CD4-positive, alpha-beta T cell treated with Interleukin-15 for 4 hours (primary cell): ENCODE measurements at regions not wholly inside any gene's neighbourhood (a gene's known extent, or its start where the extent isn't known, plus 50 kb on each side); places are given as distances from the start of the nearest gene placed in this dataset.

Experiments used
- DNase-seq: peaks from one replicate; pipeline ENCODE4 v3.0.0-alpha.2; 2020; ENCODE audit warnings: low spot score

DNA sequence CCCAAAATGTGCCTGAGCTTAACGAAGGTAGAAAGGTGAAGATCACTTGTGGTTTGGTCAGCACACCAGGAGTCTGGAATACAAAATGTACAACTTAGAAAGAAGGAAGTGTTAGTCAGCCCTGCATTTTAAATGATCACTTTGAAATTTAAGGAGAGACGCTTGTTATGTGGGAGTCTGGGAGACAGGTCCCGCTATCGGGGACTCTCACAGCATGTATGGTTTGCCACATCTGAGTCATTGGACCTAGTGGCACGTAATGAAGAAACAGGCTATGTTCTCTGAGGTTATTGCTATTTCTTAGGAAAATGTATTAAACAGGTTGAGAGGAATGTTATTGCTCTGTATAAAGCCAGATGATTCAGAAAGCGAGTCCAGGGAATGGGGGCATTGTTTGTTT lies 2362.5 kb upstream of the WWC1 start:
- no peak for DNase-seq

DNA sequence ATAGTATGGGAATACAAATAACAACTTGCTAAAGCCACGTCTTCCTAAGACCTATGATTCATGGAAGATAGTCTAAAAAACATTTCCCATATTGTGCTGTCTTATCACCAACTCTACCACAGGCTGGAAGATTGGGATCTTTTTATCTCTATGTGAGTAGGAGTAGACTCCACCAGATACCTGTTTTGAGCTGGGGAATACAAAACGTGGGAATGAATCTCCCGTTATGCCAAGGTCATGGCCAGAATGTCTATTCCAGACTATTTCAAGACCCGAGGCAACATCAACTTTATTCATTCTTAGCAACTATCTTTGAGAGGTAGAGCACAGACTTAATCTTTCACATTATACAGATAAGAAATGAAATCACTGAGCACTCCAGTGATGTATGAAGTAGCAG lies 2350.9 kb upstream of the WWC1 start:
- no peak for DNase-seq

DNA sequence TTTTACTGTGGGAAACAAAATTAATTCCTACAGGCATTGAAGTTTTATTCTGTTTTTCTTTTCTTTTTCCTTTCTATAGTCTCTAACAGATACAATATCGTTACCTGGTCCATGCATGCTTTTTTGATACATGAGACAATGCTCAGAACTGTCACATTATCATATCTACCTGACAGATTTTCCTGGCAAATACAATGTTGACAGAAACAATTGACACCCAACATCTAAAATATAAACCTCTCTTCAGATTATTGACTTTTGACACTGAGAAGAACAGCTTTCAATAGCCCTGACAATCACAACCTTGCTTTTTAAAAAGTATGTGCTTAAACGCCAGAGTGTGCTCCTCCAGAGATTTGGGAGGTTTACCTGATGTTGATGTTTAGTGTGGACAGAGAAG lies 2334.6 kb upstream of the WWC1 start:
- no peak for DNase-seq

DNA sequence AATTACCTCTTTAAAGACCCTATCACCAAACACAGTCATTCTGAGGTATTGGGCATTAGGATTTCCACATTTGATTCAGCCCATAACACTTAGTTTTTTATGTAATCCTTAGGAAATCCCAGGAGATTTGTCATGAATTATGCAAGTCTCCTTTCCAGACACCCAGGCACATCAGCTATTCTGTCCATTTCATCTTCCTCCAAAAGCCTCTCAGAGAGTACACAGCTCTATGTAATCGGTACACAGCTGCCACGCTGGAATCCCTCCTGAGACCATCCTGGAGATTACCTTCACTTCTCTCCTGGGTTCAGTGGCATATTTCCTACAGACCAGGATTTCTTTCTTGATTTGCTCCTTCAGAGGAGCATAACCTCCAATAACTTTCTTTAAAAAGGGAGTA lies 2309.8 kb upstream of the WWC1 start:
- no peak for DNase-seq

DNA sequence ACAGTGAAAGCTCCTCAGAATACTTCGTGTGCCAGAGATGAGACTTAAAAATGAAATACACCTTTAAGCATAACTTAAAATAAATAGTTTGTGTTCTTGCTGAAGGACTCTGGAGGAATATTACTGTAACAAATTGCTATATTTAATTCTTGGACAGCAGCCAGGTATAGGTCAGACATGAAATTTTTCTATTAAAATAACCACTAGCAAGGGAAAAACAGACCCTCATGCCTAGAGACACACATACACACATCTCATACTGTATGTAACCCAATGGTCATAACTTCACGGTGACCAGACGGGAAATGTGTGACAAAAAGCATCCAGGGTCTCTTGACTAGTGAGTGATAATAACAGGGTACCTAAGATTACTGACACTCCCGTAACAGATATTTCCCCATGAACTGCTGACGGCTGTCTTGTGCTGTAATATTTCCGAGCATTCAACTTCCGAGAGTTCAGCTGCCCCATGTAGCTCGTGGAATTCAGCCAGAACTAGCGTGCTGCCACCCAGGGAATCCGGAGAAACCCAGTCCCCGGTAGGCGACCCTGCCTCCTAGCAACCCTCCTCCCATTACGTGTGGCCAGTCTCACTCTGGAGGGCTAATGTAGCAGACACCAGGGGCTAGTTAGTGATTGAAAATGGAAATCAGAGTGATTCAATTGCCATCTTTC lies 2295.1 kb upstream of the WWC1 start:
- DNase-seq, result no peak

DNA sequence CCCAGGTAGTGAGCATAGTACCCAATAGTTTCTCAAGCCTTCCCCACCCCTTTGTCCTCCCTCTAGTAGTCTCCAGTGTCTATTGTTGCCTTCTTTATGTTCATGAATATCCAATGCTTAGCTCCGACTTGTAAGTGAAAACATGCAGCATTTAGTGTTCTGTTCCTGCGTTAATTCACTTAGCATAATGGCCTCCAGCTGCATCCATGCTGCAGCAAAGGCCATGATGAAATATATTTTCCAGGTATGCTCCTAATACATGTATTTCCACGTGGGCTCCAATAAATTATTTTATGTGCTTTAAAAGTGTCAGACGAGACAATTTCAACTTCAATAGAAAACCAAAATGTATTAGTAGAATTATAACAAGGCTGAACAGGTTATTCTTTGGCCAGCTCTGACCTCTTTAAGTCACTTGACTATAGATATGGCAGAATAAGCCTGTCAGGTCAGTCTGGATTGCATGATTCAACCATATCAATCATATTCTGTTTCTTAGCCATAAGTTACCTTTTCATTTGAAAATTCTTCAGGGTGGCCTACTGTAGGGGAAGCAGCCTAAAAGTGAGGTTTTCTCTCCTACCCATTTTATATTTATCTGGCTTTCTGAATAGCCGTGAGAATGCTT lies 2291.6 kb upstream of the WWC1 start:
- no peak for DNase-seq

DNA sequence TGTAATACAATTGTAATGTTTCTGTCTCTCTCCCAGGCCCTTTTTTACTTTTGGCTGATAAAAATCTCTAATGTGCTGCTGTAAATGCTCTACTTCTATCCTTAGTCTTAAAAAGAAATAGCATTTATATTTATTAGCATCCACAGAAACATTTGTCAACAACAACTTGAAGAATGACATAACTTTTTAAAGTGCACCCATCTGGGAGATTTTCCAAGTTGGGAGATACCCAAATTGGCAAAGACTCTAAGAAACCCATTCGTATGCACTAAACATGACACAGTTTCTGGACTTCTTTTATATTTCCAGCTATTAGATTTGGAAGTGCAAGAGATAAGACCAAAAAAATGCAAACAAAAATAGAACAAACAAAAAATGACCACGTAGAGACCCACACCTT lies 2287.4 kb upstream of the WWC1 start:
- DNase-seq, result no peak

DNA sequence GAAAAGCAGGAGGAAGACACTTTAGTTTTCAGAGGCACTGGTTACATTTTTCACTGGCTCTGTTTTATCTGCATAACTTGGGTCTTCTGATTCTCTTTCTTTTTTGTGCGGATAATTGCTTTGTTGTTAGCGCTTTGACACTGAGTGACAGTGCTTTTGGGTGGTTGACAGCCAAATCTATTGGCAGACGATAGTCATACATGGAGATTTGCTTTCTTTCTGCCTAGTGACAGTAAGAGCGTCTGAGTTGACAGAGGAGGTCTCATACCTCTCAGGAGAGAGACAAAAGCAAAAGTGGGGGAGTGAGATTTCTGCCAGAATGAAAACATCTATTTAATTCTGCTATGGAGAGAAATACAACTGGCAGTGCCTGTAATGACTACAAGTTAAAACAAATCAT lies 2278.0 kb upstream of the WWC1 start:
- DNase-seq, result no peak

DNA sequence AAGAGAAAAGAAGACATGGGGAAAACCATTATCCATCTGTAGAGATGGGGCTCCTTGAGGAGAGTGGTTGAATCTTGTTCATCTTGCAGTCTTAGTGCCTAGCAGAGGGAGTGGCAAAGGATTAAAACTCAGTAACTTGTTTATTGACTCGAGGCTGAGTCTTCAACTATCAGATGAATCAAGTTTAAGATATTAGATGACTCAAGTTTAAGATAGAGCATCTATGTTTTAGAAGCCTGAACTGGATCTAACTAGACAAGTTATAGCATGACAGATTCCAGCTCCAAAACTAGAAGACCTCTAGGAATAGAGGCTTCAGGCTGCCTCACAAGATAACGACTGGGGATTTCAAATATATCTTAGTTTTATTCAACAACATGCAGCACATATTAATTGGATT lies 2277.2 kb upstream of the WWC1 start:
- no peak for DNase-seq

DNA sequence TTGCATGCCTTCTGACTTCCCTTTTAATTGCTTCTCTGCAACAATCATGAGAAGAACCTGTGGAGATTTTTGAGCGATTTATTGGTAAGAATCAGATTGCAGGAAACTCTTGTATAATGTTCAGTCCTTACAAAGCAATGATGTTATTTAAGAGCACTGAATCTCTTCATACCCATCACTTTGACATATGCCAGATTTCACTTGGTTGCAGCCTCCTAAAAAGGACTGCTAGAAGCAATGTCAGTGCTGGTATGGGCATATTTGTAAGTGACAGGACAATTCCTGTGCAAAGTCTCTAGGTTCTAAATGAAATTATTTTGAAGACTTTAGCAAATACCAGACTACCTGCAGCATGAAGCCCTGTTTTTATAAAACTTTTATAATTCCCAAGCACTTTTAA lies 2272.7 kb upstream of the WWC1 start:
- no peak for DNase-seq

DNA sequence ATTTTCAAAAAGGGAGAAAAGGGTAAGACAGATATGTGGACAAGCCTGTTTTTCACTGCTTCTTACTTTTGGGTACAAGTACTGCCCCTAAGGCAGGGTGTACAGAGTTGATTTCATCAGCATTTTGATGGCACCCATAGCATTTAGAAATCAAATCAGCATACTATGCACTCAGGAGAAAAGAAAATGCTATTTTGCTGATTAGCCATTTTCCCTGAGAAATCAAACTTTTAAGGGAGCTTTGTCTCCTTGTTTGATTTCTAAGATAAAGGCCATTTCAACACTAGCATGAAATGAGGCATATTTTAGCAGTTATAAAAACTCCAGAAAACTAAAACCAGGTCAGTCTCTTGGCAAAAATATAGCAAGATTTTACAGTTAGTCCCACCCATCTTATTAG lies 2269.4 kb upstream of the WWC1 start:
- no peak for DNase-seq

DNA sequence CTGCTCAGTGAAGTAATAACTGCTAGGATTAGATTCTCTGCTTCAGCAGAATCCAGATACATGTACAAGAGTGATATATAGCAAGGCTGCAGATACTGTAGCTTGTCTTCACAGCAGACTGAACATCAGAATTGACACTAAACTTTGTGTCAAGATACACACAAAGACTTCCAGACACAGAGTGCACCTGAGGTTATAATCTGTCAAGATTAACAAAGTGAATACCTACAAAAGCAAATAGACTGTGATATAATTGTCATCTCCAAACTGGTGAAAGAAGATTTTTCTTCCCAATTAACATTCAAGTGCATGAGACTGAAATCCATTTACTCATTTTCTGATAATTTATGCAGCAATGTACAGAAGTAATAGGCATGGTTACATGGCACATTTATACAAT lies 2266.5 kb upstream of the WWC1 start:
- no peak for DNase-seq

DNA sequence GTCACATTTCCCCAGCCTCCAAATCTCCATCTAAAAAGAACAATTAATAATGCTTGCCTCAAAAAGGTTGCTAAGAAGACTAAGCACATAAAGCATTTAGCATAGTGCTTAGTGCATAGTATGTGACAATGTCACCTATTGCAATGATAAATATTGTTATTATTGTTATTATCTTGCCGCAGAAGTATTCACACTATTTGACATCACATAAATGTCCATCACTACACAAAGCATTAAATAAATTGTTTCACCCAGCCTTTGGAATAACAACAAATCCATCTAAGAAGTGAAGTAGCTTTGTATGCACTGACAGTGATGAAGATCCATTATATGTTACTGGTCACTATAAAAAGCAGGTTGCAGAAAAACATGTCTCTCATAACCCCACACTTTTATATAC lies 2263.9 kb upstream of the WWC1 start:
- no peak for DNase-seq

DNA sequence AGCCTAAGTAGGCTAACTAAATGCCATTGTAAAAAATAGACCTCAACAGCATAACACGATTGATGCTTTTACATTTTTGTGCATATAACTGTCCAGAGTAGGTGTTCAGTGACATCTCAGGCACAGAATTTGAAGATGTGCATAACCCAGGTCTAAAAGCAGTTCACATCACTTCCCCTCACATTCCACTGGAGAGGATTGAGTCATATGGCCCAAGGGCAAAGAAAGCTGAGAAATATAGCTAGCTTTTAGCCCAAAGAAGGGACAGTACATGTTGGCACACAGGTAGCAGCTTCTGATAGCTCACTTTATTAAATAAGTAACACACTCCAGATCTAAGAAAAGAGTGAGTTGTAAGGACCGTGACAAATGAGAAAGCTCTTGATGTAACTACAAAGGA lies 2259.5 kb upstream of the WWC1 start:
- no peak for DNase-seq

DNA sequence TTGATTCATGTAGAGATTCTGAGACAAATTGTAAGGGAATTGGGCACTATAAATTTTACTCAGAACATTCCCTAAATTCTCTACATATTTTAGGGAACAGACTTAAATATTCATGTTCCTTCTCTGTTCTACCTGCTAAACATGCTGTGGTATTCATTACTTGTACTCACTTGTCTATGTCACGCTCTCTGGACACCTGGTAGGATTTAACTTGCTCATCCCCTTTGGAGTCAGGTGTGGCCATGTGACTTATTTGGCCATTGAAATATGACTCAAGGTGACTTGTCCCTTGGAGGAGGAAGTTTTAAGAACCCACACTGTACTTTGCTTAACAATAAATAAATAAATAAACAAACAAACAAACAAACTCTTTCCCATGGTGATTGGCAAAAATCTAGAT lies 2258.8 kb upstream of the WWC1 start:
- no peak for DNase-seq

DNA sequence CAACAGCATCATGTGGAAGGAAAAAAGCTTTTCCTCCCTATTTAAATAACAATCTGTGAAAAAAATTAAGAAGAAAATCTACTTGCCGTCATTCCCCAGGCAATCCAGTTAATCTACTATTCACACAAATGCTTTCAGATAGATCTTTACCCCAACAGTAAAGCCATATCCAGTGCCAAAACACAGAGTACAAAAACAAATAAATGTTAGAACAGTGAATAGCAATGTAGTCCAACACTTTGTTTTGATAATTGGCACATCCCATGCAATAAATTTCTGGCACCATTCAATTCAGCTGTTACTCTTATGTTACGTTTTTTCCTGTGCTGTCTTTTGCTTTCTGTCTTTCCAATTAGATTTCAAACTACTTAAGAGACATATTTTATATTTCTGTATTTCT lies 2245.5 kb upstream of the WWC1 start:
- DNase-seq, result no peak

DNA sequence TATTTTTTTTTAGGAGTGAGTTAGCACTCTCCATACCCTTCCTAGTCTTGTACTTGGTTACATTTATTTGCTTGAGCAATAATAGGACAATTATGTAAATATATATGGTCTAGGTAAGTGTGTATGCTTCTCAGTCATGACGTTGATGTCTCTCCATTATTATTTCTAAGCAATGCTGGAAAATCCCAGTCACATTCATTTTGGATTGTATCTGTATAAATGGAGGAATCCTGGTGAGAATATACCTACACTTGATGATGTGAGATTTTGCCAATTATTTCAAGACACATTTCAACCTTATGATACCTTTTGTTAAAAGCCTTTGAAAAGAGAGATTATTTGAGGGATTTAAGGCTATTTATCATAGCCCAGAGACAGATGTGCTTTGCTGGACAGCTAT lies 2244.5 kb upstream of the WWC1 start:
- DNase-seq, result no peak

DNA sequence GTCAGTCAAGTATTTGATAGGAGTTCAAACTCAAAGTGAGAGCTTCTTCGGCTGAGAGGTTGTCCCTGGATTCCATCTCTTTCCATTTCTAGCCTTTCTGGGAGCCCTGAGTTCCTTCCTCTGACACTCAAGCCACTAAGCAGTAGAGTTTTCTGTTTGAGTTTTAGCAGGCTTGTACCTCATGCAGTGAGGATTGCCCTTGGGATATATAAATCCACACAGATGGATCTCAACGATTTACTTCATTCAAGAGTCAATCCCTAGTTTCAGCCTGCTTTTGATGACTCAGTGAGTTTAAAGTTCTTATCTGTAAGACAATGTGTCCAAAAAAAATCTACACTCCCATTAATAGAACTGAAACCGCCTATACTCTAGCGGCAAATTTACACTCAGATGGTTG lies 2240.9 kb upstream of the WWC1 start:
- no peak for DNase-seq

DNA sequence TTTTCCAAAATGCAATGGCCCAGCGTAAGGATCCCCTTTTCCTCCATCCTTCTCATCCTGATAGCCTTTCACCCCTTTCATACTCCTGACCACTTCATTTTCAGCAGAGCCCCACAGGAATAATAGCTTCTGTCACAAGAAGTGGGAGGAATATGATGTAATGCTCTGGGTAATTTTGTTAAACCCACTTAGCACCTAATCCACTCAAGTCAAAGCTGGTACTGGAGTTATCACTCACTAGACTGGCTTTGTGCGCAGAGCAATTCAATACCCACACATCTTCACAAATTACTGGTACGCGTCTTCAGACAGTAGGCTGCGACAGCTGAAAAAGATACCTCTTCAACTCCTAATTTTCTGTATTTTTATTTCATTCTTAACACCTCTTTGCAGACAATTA lies 2232.8 kb upstream of the WWC1 start:
- no peak for DNase-seq

DNA sequence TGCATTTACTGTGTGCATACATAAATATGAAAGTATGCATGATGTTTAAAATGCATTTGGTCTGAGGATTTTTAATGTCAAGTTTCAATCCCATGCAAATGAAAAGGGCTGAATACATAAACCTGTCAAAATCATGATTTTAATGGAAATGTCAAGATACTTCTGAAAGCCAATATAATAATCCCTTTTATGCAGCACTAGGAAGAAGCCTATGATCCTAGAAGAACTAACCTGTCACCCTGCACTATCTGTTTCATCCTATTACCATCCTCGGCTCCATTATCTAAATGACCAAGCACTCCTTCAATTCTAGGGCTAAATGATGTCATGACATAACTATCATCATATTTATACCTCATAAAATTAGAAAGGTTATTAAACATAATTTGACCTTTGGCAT lies 2229.4 kb upstream of the WWC1 start:
- DNase-seq, result no peak

DNA sequence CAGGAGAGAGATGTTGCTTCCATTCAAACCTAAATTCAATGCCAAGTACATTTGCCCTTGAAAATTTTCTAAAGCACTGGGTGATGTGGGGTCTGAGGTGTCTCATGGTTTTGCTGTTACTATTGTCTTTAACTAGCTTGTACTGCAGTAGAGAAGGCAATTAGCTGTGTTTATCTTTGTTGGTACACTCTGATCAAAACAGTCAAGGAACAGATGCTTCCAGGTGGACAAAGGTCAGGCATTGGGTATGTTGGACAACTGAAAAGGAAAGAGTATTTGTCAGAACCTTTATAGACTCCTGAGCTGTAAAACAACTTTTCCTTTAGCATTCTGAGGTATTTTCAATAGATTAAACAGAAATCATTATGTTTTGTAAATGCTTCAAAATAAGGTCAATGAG lies 2228.7 kb upstream of the WWC1 start:
- no peak for DNase-seq

DNA sequence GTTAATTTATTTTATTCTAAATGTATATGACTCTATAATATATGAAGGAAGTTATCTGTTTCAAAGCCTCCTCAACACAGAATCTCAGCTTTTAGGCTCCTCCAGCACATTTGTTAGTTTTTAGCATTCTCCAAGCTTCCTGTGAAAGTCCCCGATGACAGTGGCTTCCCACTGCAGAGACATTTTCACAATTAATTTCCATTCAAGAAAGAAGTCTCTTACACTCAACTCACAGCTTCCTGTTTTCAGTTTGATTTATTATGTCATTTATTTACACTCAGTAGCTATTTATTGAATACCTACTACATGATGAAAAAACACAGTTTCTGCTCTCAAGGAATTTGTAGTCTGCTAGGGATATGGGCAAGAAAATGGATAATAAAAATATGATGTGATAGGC lies 2228.2 kb upstream of the WWC1 start:
- no peak for DNase-seq

DNA sequence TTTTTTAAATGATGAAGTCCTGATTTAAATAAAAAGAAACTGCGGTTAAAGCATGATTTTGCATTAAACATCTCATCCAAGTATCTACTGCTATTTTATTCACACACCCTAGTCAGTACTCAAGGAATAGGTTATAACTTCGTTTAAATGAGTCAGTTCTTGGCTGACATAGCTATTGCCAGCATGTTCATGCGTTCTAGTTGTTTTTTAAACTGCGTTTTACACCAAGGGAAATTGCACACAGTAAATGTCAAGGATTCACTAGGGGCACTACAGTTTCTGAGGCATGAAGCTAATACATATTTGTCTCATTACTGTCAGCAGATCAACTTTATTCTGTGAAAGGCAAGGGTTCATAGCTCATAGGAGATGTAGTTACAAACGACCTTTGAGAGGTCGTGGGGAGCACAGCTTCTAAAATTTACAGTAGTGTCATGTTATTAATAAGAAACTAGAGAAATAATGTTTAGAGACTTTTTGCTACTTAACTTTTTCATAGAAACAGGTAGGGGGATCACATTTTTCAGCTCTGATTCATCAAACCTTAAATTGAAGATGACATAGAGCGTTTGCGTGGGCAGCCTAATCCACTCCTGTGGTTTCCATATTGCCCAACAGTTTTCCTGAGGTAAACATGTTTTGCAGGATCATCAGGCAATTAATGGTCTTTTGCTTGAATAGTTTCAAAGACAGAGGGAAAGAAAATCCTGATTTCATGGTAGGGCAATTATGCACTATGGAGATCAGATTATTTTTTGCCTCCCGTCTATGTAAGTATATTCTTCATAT lies 2222.7 kb upstream of the WWC1 start:
- no peak for DNase-seq
